NCI-H2227 treated with DMSO at 0.1 percent for 48 hours (cell line): ENCODE measurements at regions not wholly inside any gene's neighbourhood (a gene's known extent, or its start where the extent isn't known, plus 50 kb on each side); places are given as distances from the start of the nearest gene placed in this dataset.

Source experiments
- DNase-seq: peaks from one replicate; lab custom pipeline; 2025; lab: John Stamatoyannopoulos, UW

DNA sequence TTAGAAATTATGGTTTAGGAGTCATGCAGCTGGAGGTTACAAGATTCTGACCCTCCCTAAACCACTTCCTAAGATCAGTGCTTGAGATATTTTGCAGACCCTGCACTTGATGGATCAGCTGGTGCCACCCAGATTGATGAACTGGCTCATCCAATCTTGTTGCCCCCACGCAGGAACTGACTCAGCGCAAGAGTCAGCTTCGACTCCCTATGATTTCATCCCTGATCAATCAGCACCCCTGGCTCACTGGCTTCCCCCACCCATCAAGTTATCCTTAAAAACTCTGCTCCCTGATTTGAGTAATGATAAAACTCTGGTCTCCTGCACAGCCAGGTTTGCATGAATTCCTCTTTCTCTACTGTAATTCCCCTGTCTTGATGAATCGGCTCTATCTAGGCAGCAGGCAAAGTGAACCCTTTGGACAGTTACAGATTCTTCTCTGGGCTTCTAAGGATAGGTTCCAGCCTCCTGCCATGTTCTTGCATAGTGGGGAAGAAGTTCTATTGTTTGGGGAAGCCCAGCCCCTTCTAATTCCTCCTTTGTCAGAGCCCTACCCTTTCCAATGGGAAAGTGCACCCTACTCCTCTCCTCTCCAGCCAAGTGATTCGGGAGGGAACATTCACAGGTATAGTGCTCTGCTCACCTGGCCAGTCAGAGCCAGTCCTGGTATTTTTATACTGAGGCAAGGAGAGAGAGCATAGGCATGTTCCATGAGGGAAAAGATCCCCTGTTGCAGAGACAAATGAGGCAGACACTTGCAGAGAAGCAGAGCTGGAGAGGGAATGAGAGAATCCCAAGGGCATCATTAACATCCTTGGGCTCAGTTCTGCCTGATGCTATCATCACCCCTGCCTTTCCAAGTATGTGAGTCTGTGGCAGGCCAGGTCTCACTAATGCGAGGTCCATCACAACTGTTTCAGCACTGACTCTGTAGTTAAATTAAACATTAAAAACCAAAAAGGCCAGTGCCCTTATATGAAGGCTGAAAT is 224.4 kb upstream of the GALNT17 start:
- DNase-seq: no peak

DNA sequence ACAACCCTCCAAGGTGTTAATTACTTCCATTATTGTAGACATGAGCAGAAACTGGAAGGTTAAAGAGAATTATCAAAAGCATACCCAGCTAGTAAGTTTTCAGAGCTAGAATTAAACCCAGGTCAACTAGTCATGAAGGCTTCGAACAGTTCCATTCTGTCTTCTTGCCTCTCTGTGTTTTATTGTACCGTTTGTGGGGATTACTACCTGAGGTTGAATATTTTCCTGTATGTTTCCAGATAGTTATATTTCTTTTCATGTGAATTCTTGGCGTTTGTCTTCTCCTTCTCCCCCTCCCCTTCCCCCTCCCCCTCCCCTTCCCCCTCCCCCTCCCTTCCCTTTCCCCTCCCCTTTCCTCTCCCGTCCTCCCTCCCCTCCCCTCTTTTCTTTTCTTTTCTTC is 218.0 kb upstream of the GALNT17 start:
- no peak for DNase-seq

DNA sequence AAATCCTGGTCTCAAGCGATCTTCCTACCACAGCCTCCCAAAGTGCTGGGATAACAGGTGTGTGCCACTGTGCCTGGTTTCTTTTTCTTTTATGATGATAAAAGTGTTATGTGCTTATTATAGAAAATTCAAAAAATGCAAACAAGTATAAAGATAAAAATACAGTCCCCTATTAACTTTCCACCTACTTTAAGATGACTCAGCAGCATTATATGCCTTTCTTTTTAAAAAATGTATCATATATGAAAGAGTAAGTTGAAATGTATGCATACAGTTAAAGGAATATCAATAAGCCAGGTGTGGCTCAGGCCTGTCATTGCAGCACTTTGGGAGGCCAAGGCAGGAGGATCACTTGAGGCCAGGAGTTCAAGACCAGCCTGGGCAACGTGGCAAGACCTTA is 216.9 kb upstream of the GALNT17 start:
- no peak for DNase-seq

DNA sequence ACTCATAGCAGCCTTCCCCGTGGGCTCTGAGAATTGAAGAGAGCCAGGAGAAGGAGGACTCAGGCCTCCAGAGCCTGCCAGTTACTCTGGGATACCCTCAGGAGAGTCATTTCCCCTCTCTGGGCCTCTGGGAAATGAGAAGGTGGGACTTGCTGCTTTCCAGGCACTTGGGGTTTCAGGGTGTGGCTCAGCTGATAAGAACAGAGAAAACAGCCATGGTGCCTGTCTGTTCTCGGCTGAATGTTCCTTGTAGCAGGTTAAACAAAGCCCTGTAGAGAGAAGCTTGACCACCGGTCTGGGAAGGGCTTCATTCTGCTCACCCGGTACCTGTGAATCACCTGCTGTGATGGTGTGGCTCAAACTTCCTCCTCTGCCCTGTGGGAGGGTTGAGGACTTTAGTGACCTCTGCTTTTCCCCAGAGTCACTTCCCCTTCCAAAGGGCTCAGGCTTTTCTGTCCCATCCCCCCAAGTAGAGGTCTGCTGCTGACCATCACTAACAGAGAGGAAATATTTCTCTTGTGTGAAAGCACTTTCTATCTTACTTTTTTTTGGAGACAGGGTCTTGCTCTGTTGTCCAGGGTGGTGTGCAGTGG is 212.4 kb upstream of the GALNT17 start:
- no peak for DNase-seq

DNA sequence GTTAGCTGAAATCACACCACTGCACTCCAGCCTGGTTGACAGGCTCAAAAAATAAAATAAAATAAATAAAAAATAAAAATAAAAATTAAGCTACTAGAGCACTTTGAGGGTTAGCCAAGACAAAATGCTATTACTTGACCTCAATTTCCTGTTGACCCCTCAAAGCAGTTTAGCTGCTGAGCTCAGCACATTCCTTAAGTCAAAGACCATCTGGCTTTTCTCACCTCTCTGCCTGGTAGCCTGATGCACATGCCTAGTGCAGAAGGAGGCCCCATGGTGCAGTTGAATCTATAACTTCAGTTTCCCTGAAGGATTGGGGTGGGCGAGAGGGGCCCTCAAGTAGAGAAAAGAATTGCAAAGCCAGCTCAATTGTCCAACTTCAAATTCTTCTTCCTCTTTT is 211.1 kb upstream of the GALNT17 start:
- no peak for DNase-seq

DNA sequence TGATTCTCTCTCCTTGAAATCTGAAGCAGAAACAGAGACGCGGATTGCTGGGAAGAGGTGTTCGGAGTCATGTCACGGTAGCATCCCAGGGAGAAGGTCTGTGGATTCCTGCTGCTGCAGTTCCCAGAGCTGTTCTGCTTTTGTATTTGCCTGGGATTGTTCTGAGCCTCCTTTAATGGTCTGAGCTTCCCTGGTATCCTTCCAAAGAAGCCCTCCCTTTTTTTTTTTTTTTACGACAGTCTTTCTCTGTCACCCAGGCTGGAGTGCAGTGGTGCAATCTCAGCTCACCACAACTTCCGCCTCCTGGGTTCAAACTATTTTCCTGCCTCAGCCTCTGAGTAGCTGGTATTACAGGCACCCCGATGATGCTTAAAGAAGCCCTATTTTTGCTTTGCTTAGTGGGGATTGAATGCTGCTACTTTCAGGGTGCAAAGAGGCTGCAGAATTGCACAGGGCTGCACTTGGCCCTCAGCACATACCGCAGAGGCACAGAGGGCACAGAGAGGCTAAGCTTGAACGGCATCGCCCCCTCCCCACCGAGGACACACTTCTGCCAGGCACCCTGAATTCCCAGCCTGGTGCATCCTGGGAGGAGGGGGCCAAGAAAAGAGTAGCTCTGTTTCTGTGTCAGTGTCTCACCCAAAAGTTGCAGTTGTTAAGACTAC is 208.6 kb upstream of the GALNT17 start:
- DNase-seq: no peak

DNA sequence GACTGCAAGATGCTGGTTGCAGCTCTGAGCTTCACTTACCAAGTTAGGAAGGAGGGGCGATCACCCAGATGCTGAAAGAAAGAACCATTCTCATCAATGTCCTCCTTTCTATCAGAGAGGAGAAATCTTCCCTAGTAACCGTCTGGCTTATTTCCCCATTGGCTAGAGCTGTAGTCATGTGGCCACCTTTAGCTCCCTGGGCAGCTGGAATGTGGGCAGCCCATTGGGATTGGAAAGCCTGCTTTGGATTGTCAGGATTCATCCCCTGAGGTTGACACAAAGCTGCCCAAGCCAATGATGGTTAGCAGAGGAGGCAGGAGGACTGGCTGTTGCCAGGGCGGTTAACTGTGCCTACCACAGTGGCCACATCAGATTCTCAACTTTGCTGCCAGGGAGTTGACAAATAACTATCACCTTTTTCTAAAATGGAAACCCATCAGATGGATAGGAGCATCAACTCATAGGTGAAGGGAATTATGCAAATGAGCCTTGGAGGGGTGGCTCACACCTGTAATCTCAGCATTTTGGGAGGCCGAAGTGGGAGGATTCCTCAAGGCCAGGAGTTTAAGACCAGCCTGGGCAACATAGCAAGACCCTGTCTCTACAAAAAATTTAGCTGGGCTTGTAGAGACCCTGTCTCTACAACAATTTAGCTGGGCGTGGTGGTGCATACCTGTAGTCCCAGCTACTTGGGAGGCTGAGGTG is 206.4 kb upstream of the GALNT17 start:
- no peak for DNase-seq

DNA sequence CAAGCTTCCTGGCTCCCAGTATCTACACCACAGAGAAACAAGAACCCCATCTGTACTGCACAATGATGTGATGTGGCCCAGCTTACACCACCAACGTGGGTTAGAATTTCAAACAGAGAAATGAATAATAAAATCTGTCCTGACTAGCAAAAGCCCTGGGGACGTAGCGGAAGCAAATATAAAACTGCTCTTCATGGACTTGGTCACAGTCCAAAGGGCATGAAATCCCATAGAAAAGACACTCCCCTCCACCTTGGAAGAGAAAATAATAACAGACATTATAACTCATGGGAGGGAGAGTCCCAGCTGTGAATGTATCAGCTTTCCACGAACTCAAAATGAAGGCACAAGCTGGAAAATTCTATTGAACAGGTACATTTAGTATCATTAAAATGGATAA is 205.3 kb upstream of the GALNT17 start:
- no peak for DNase-seq

DNA sequence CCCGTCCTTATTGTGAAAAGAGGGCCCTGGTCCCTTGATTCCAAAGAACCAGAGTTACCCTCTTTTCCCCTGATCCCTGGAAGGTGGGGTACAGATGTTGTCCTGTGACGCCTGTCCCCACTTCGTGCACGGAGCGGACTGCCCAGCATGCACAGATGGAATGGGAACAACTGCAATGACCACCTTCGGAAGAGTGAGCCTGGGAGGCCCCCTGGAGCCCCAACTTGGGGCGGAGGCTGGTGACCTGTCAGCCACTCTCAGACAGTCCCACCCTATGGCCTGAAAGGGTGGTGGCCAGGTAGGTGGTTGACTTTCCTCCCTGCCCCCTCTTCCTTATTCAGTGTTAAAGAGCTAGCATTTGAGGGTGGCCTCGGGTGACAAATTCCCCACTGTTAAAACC is 196.6 kb upstream of the GALNT17 start:
- no peak for DNase-seq

DNA sequence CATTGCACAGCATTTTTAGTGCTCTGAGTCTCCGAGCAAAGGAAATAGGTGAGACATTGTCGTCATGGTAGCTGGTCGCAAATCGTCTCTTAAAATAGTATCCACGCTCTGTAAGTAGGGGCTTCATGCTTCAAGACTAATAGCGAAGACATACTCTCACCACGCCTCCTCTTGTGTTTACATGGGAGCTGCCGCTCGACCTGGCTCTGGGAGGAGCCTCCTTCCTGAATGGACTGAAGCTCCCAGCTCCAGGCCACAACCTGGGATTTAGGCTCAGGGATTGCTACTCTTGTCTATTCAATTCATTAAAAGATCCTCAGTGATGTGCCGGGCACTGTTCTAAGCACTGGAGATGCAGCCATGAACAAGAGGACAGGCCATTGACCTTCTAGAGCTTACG is 196.1 kb upstream of the GALNT17 start:
- DNase-seq: no peak

DNA sequence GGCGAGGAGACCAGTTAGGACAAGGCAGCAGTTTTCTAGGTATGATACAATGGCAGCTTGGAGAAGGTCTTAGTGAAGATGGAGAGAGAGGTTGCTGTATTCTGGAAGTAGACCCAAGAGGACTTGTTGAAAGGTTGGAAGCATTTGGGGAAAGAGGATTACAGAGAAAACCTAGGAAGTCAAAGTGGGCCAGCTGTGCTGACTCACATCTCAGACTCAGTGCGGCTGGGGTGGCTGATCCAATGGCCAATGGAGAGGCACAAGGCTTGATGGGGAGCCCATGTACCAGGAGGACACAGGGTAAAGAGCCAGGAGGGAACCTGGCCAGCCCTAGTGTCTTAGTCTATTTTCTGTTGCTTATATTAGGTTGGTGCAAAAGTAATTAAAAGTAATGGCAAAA is 194.5 kb upstream of the GALNT17 start:
- no peak for DNase-seq

DNA sequence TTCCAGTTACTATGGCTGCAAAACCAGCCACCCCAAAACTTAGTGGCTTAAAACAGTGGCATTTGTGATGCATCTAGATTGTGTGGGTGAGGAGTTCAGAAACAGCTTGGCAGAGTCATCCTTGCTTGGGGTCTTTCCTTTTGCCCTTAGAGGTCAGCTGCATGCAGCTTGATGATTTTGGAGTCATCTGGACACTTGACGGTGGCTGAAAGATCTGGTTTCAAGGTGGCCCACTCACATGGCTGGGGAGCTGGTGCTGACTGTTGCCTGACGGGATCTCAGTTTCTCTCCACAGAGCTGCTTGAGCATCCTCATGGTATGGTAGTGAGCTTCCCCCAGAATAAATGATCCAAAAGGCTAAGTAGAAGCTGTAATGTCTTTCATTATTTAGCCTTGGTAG is 191.3 kb upstream of the GALNT17 start:
- no peak for DNase-seq

DNA sequence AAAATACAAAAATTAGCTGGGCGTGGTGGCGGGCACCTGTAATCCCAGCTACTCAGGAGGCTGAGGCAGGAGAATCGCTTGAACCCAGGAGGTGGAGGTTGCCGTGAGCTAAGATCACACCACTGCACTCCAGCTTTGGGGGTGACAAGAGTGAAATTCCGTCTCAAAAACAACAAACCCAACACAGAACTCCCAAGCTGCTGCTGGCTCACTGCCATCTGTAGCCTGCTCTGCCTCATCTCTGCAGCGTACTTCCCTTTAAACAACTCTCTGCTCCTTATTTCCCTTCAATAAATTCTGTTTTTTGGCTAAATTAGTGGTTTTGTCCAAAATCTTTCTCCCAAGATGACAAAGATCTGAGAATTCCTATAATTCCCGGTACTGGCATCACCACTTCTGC is 189.2 kb upstream of the GALNT17 start:
- no peak for DNase-seq

DNA sequence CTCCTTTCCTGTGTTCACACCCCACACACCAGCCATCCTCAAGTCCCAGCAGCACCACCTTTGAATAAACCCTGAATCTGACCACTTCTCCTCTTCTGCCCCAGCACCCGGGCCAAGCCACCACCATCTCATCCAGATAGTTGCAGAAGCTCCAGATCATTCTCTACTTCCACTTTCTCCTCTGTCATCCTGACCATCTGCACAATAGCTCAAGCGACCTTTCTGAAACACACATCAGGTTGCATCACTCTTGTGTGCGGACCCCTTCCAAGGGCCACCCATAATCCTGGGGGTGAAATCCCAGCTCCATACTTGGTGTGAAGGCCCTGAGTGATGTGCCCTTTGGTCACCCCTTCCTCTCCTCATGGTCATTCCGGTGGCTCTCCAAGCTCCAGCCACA is 187.4 kb upstream of the GALNT17 start:
- no peak for DNase-seq

DNA sequence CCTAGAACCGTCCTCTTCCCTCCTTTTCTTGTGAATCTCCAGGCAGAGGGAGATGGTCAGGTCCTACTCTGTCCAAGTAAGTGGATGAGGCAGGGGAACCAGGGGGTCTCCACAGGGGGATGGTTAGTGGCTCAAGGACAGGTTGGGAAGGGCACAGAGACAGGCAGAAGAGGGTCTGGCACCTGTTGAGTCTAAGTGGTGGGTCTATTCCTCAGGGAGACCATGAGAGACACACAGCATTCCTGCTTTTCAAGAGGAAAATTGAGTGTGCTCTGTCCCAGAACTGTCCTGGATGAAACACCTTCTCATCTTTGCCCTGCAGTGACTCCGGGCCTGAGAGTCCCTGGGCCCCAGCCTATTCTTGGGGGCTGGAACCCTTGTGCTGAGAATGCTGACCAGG is 184.8 kb upstream of the GALNT17 start:
- DNase-seq: no peak

DNA sequence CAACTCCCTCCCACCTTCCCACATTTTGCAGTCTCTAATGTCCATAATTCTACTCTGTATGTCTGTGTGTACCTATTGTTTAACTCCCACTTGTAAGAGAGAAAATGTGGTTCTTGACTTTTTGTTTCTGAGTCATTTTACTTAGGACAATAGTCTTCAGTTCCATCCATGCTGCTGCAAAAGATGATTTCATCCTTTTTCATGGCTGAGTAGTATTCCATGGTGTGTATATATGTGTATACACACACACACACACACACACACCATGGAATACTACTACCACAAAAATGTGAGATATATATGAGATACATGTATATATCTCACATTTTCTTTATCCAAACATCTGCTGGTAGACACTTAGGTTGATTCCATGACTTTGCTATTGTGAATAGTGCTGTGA is 182.1 kb upstream of the GALNT17 start:
- no peak for DNase-seq

DNA sequence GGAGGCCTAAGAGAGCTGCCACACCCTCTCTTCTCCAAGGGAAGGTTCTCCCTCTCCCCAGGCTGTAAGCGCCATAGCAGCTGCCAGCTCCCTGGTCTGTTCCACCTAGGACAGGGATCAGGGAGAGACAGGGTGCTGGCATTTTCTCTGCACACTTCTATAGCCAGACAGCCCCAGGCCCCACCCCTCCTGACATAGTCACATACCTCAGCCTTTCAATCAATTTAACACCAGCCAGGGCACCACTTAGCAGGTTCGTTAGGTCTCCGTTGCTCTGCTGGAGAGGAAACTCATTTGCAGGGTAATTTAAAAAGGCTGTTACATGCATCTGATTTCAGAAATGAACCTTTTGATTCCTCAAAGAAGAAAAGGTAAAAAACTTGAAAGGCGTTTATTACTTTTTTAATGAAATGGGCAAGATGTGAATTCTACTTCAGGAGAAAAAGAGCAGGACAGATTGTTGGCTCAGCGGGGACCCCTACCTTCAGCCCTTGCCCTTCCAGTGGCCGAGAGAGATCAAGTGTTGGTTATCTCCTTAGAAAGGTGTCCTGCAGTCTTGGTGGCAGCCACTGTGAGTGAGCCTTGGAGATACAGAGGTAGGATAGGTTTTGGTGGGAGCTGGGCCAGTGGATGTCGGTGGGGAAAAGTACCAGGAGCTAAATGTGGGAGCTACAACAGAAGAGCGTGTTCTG is 180.5 kb upstream of the GALNT17 start:
- DNase-seq: no peak

DNA sequence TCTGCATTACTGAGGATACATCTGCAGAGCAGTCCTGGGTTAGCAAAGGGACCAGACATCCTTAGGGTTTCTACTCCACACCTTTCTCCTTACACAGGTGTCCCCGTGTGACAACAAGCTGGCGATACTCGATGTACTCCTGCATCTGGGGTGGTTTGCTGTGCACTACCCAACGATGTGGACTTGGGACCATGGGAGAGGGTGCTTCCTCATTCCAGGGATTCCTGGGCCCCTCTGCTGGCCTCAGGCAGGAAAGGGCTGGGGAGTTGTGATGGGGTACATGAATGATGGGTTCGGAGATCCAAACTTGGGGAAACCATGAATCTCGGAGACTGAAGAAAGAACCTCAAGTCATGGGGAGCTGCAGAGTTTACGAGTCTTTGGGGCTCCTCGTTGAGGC is 179.6 kb upstream of the GALNT17 start:
- DNase-seq: no peak

DNA sequence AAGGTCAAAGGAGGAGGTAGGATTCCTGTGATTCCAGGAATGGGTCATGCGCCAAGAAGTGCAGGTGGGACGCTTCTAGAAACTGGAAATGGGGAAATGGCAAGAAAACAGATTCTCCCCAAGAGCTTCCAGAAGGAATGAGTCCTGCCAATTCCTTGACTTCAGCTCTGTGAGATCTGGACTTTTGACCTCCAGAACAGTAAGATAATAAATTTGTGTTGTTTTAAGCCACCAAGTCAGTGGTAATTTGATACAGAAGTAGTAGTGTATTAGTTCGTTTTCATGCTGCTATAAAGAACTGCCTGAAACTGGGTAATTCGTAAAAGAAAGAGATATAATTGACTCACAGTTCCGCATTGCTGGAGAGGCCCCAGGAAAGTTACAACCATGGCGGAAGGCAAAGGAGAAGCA is 178.6 kb upstream of the GALNT17 start:
- DNase-seq: no peak

DNA sequence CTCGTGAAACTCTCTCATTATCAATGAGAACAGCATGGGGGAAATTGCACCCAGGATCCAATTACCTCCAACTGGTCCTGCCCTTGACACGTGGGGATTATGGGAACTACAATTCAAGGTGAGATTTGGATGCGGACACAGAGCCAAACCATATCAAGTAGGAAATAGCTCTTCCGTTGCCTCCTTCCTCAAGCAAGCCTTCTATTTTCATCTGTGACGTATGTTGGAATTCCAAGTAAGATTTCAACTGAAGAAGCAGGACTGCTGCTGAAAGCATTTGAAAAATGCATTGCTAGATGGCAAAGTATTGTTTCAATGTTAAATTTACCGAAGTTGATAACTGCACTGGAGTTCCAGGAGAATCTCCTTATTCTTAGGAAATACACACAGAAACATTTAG is 178.1 kb upstream of the GALNT17 start:
- no peak for DNase-seq

DNA sequence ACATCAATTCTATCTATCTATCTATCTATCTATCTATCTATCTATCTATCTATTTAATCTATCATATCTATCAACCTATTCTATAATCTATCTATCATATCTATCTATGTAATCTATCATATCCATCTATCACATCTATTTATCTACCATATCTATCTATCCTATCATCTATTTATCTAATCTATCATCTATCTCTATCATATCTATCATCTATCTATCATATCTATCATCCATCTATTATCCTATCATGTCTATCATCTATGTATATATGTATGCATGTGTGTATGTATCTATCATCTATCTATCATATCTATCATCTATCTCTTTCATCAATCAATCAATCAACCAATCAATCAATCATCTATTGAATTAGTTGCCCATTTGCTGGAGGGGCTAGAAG is 159.3 kb upstream of the GALNT17 start:
- DNase-seq: no peak

DNA sequence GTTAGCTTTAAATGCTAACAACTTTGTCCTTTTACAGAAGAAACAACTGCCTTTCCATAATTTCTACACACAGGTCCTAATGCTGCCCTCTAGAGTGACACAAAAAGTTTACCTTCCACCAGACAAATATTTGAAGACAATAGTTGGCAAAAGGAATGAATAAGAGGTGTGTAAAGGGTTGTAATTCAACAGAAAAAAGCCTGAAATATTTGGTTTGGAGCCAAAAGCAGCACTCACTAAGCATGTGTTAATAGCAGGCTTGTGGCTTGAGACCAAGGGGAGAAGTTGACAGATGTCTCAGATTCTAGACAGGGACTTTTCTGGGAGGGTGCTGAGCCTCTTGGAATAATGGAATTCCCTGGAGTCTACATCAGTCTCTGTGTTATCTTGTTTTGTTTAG is 156.2 kb upstream of the GALNT17 start:
- no peak for DNase-seq
